NOMO-1 treated with dmso at 0.1 percent for 144 hours (cell line): ENCODE measurements at regions not wholly inside any gene's neighbourhood (a gene's known extent, or its start where the extent isn't known, plus 50 kb on each side); places are given as distances from the start of the nearest gene placed in this dataset.
"Not testable (repeated sequence)": the region's sequence is repeated elsewhere in the genome, so short reads cannot be mapped to it uniquely, and the experiment has no call there.

Experiments
- DNase-seq: peaks from one replicate; lab custom pipeline; 2025; ENCODE audit not compliant: unreplicated experiment; lab: John Stamatoyannopoulos, UW

- no peak for DNase-seq
Observed at GRCh38 chr3:145489011-145489410, 672.0 kb downstream of the PLOD2 start.

DNA sequence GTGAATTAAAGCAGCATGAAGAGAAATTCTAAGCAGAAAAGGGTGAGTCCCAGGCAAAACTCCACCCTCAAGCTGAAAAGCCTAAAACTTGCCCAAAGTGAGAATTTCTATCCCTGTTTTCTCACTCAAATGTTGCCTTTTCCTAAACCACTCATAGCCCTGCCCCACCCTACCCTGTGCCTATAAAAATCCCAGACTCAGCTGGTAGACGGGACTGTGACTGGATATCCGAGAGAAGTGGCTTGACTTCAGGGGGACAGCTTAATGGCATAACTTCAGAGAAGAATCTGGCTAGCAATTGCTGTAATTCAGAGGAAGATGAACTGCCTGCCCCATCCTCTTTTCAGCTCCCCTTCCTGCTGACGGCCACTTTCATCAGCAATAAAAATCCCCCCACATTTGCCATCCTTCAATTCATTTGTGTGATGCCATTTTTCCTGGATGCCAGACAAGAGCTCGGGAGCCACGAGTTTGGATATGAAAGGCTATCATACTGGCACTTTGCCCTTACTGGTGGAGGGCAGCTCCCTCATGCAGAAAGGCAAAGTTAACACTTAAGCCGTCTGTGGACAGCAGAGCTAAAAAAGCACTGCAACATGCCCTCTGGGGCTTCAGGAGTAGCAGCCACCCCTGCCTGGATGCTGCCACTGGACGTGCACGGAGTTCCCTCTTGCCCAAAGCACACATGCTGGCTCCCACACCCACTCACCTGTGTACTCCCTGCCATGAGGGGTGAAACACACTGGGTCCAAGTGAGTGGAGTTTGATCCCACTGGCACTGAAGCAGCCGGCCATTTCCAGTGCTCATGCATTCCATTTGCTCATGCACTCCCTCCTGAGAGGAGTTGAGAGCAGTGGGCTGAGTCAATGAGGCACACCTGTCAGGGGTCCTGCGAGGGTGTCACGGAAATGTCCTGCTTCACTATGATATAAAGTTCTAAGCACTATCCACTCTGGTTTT lies 670.6 kb downstream of the PLOD2 start:
- DNase-seq = no peak

GRCh38 chr3:145492456-145492855 lies 668.5 kb downstream of the PLOD2 start:
- no peak for DNase-seq

- not testable (repeated sequence) for DNase-seq
Observed at GRCh38 chr3:145517416-145517815, 643.6 kb downstream of the PLOD2 start.

DNA sequence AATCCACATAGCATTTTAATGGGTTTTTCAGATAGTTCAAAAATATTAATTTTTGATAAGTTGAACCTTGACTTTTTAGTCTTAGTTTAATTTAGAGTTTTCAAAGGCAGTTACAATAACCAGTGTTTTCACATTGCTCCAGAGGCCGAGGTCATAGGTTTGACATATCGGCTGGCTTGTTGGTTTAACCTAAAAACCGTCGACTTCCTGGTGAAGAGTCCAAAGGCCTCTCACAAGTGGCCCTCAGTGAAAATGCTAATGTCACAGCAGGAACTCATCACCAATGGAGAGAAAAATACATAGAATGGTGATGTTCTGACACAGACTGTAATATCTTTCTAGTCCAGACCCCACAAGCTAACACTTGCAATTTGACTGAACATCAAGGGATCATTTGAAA lies 642.3 kb downstream of the PLOD2 start:
- DNase-seq = no peak

DNA sequence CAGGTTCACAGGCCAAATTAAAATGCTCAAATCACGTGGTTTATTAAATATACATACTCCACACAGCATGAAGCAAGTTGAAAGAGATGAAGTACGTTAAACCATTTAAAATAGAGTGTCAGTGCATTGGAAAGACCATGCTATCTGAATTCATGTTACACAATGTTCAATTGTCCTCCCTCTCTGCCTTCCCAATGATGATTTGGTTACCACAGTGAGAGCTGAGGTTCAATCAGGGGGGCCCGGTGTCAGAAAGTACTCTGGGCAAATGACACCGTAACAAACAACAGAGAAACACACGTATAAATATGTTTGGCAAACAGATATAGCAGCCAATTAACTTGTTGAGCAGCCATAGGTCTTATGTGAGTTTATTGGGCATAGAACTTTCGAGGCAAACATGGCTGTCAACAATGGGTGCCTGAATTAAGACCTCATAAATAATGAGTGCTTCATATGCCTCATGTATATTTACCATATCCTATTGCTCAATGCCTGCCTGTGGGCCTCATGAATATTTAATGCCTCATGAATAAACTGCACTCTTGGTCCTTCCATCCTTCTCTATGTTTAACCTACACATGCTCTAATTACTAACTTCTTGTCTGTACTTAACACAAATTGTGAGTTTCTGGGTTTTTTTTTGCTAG lies 641.5 kb downstream of the PLOD2 start:
- no peak for DNase-seq

GRCh38 chr3:145522179-145522578 lies 638.8 kb downstream of the PLOD2 start:
- DNase-seq = no peak

GRCh38 chr3:145522893-145523651 lies 637.9 kb downstream of the PLOD2 start:
- no peak for DNase-seq

DNA sequence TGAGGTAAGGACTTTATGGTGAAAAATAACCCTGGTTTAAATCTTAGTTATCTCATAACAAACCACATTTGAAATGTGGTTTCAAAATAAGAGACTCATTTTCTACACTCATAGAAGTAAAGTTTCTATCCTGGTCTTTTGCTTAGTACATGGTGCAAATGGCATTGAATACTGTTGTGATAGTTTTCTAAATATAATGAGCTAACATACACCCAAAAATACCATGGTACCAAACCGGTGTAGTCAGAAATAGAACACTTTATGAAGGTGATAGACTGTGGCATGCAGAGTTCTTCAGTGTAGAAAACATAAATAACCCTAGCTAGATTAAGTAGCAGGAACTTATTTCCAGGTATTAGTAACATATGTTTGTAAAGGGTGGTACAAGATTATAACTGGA lies 629.4 kb downstream of the PLOD2 start:
- no peak for DNase-seq

DNA sequence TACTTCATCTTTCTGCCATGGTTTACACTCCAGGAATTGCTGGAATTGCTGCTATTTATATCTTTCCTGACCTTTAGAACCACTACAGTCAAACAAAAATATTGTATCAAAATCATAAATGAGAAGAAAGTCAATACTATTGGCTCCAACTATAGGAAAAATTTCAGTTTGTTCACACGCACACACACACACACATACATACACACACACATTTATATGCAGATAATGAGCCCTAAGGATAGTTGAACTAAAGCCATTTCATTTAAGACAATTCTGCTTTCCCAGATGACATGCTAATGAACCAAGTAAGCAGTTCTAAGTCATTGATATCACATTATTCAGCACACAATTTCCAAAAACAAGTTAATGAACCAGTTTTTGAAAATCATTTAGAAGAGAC lies 627.3 kb downstream of the PLOD2 start:
- DNase-seq = no peak

GRCh38 chr3:145536461-145536860 lies 624.5 kb downstream of the PLOD2 start:
- DNase-seq = no peak

- no peak for DNase-seq
Observed at GRCh38 chr3:145550522-145550921, 610.5 kb downstream of the PLOD2 start.

GRCh38 chr3:145557405-145557804 lies 603.6 kb downstream of the PLOD2 start:
- DNase-seq = no peak

GRCh38 chr3:145578471-145578870 lies 582.5 kb downstream of the PLOD2 start:
- no peak for DNase-seq

- no peak for DNase-seq
Observed at GRCh38 chr3:145581694-145582093, 579.3 kb downstream of the PLOD2 start.

- no peak for DNase-seq
Observed at GRCh38 chr3:145604851-145605250, 556.1 kb downstream of the PLOD2 start.

DNA sequence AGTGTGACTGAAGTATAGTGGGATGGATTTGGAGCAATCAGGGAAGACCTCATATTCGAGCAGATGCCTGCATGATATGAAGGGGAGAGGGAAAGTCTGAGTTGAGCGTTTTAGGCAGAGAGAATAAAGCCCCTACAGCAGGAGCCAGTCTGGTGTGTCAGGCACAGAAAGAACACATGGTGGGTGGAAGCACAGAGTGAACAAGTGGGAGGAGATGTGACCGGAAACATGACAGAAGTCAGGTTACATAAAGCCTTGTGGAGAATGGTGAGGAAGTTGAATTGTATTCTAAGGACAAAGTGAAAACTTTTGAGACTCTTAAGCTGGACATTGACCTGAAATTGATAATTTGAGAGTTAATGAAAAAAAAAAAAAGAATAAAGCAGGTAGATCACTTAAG lies 541.0 kb downstream of the PLOD2 start:
- DNase-seq = no peak

GRCh38 chr3:145620486-145620885 lies 540.5 kb downstream of the PLOD2 start:
- no peak for DNase-seq

DNA sequence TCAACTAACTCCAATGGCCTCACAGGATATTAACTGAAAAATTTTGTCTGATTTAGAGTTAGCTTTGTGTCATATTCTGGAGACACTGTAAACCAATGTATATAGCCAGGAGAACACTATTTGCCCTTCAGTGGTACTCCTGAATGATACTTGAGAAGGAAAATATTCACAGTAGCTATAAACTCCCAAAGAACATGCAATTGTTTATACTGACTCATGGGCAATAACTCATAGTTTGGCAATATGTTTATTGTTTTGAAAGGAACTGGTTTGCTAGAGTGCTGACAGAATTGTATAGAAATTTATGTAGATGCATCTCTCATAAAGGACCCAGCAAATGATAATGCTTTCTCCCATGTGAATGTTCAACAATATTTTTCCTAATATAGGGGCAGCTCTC lies 537.6 kb downstream of the PLOD2 start:
- no peak for DNase-seq

- no peak for DNase-seq
Observed at GRCh38 chr3:145628211-145628610, 532.8 kb downstream of the PLOD2 start.

DNA sequence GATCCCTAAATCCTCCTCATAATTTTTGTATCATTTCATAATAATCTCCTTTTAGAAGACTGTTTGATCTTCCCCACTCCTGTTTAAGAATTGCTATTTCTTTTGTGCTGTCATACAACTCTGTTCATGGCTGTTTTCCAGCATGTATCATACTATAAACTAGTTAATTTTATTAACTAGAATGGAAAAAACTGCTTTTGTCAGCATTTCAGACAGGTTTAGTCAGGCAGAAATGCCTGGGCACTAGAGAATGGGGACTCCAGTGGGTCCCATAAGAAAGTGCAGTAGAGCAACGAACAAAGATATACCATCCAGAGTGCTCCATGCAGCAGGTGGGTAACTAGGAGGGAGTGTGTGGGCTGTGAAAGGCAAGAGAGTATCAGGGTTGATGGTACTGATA lies 523.9 kb downstream of the PLOD2 start:
- DNase-seq = no peak
